ENCODE measurements at regions not wholly inside any gene's neighbourhood (a gene's known extent, or its start where the extent isn't known, plus 50 kb on each side); places are given as distances from the start of the nearest gene placed in this dataset.

- DNase-seq (ENCODE audit: low read depth in 2 of 2): no peak
These were observed 282.8 kb downstream of the TLE3 start for GRCh38 chr15:69814932-69815331.

DNA sequence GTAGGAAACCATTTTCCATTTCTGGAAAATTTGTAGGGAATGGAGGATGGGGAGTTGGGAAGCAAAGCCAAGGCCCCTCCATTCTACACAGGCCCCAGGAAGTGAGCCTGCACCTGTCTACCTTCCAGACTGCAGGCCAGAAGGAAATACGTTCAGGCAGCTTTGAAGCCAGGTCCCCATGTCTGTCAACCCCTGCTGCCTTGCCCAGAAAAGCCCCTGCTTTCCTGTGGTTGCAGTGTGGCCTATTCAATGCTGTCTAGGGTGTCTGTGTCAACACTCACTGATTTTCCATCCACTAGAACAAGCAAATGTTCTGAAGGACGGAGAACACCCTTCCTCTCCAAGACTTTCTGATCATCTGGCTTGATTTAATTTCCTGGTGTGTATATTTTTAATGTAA, 281.9 kb downstream of the TLE3 start:
- no peak for DNase-seq (ENCODE audit: low read depth in 2 of 2)

GRCh38 chr15:69816522-69816921, 281.2 kb downstream of the TLE3 start:
- DNase-seq (ENCODE audit: low read depth in 2 of 2): no peak

GRCh38 chr15:69818529-69818928, 279.2 kb downstream of the TLE3 start:
- DNase-seq (ENCODE audit: low read depth in 2 of 2): no peak

- no peak for DNase-seq (ENCODE audit: low read depth in 2 of 2)
These were observed 278.3 kb downstream of the TLE3 start for GRCh38 chr15:69819371-69819770.

- DNase-seq (ENCODE audit: low read depth in 2 of 2): no peak
These were observed 276.9 kb downstream of the TLE3 start for GRCh38 chr15:69820819-69821218.

DNA sequence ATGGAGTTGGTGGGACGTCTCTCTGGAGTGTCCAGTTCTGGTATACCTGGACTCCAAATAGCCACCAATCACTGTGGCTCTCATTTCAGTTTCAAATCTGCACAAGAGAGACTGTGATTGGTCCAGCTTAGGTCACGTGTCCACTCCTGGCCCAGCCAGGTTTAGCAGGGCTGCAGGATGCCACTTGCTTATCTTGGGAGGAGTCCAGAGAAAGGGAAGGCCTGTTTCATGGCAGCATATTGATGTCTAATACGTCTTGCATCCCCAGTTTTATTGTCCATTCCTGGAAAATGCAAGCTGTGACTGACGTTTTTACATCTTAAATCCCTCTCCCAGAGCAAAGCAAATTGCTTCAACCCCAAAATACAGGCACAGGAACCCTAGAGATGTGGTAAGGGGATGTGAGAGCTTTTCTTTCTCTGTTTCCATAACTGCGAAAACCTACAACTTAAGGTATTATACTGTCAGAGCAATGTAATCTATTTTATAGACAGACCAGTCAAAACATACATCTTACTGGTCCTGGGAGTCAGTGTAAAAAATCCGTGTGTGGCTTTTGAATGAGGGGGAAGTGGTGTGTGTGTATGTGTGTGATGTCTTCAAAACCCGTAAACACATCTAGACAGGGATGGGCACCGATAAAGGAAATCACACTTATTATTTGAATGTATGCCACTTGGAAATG, 274.4 kb downstream of the TLE3 start:
- DNase-seq (ENCODE audit: low read depth in 2 of 2): no peak

DNA sequence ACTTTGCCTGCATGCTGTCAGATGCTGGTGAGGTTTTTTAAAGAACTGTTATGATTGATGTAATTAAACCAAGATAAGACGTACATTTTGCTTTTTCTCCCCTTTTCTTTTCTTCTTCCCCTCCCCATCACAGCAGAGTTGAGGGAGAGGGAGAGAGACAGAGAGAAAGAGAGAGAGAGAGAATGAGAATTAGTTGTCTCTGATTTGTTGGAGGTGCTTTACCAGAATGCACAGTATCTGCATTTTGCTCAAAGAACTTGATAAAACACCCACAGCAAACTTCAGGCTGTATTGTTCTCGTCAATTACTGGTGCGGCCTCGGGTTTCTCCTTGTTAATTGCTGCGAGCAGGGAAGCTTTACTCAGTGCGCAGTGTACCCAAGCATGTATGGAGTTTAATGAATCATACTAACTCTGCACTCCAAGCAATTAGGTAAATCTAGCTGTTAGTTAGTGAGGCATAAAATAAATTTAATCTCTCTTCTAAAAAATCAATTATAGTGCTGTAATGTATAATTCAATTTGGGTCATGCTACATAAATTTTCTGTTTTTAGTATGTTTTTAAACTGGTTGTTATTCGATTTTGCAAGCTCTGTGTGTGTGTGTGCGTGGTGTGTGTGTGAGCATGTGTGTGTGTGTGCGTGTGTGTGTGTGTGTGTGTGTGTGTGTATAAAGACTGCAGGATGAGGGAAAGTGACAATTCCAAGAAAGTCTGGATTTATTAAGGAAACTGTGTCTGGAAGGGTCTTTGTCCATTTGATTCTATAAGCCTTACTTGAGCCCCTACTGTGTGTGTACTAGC, 273.4 kb downstream of the TLE3 start:
- DNase-seq (ENCODE audit: low read depth in 2 of 2): no peak

GRCh38 chr15:69824877-69825406, 272.8 kb downstream of the TLE3 start:
- DNase-seq (ENCODE audit: low read depth in 2 of 2): no peak

DNA sequence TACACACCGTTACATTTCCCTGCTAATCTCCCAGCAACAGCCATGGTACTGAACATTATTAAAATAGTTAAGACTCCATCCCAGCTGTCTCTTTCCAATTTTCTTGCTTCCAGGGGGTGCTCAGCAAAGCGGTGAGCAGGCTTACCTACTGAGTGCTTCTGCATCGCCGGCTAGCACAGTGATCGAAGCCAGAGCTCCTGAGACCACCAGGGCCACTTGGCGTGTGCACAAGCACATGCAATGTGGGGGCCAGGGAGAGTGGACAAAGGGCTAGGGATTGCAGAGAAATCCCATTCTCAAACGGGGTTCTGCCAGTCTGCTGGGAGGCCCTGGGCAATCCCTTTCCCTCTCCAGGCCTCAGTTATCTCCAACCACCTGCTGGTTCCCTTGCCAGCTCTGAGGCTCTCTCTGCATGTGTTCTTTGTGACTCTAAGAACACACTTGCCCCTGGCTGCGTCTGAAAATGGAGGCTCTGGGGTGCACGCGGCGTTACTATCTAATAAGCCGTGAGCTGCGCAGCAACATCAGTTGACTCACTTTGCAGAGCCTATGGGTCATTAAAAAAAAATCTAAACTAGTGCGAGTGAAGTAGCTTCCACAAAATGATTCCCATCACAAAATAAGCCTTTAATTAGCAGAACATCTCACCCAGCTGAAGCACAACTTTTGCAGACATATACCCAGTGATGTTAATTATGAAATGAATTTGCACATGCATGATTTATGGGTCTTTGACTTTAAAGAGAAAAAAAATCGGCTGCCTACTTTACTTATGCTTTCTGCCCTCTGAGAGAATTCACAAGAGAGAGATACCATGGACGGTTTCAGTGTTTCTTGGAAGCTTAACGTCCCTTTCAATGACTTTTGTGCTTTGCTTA, 271.5 kb downstream of the TLE3 start:
- DNase-seq (ENCODE audit: low read depth in 2 of 2): no peak

- no peak for DNase-seq (ENCODE audit: low read depth in 2 of 2)
These were observed 270.9 kb downstream of the TLE3 start for GRCh38 chr15:69826819-69827175.

DNA sequence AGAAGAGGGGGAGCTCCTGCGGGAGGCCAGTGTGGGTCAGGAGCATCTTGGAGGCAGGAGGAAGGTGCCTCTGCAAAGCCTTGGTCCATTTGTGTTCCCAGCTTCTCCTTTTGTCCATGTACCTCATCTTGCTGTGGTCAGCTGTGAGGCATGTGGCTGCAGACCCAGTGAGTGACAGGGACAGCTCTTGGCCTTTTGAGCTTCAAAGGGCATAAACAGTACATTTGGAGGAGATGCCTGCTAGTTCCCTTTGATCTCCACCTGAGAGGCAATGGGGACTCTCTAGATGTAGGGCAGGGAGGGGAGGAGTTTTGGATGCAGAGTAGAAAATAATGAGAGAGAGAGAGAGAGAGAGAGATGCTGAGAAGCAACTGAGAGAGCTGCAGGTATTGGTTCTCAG, 270.0 kb downstream of the TLE3 start:
- no peak for DNase-seq (ENCODE audit: low read depth in 2 of 2)

GRCh38 chr15:69828181-69828828, 269.4 kb downstream of the TLE3 start:
- DNase-seq (ENCODE audit: low read depth in 2 of 2): no peak

GRCh38 chr15:69829974-69830373, 267.7 kb downstream of the TLE3 start:
- no peak for DNase-seq (ENCODE audit: low read depth in 2 of 2)

GRCh38 chr15:69830430-69830829, 267.3 kb downstream of the TLE3 start:
- DNase-seq (ENCODE audit: low read depth in 2 of 2): no peak

DNA sequence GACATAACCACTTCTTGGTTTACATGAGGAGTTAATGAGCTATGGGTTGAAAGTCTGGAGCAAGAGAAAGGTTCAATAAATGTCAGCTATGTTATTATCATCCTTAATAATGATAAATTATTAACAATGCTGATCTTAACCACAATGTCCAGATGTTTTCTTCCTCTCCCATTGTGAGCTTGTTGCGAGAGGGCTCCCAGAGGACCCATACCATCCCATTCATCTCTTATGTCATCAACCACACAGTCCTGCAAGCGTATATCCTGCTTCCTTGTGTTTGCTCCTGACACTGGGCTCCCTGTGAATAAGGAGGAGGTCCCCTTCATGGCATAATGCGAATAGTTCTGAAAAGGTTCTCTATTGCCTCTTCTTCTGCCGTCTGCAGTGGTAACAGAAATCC, 266.8 kb downstream of the TLE3 start:
- no peak for DNase-seq (ENCODE audit: low read depth in 2 of 2)

- no peak for DNase-seq (ENCODE audit: low read depth in 2 of 2)
These were observed 263.4 kb downstream of the TLE3 start for GRCh38 chr15:69834267-69834666.

DNA sequence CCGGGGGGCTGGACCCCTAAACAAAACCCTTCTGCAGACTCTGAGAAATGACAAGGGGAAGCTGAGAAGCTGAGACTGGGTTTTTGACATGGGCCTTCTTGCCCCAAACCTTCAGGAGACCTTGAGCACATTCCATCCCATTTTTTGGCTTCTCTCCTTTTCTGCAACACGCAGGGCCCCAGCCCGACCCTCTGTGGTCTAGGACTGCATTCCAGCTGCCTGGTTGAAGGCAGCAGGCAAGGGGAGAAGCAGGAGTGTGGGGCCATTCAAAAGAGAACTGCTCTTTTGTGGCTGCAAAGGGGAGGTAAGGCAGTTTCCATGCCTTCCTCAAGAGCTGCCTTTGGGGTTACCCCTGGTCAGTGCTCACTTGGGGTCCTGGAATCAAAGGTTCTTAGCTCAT, 263.0 kb downstream of the TLE3 start:
- no peak for DNase-seq (ENCODE audit: low read depth in 2 of 2)

DNA sequence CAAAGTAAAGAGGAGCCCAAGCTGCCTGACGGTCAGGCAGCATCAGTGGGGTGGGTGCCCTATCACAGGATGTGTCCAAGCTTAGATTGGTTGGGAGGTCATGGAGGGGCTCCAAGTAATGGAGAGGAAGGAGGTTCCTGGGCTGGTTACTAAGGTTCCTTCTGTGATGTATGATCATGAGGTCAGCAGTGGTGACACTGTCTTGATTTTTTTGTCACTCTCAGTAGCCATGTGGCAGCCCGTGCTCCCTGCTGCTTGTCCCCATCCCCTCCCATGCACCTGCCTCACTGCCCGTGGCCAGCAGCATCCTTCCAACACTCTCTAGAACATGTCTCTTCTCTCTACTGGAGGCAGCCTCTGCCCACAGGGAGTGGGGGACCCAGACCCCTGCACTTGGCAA, 261.7 kb downstream of the TLE3 start:
- DNase-seq (ENCODE audit: low read depth in 2 of 2): no peak

DNA sequence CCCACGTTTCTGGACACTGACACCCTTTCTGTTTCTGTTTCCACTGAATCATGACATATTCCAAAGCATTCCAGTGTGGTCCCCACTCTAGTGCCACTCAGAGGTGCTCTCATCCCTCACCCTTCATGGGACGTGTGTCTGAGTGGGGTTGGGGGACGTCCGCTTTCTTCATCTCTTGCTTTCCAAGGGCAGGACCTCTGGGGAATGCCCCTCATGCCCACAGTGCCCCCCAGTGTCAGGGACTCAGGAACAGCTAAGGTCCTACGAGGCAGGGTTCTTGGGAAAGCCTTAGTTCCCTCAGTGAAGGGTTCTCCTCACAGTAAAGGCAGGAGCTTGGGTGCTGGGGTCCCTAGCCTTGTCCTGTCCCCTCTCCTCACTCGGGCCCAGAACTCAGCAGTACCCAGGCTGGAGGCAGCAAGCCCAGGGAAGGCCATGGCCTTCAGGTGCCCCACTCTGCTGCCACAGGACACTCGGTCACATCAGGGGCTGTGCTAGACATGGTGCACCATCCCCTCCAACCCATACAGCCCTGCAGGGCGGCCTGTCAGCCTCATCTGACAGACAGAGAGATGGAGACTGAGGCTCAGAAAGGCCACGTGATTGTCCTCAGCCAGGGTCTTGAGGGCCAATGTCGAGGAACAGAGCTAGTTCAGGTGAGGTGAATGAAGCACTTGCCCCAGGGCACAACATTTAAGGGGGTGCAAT, 261.0 kb downstream of the TLE3 start:
- DNase-seq (ENCODE audit: low read depth in 2 of 2): no peak

GRCh38 chr15:69838338-69838737, 259.4 kb downstream of the TLE3 start:
- no peak for DNase-seq (ENCODE audit: low read depth in 2 of 2)
